GM21723 (cell line): ENCODE measurements at regions not wholly inside any gene's neighbourhood (a gene's known extent, or its start where the extent isn't known, plus 50 kb on each side); places are given as distances from the start of the nearest gene placed in this dataset.
"Not testable (repeated sequence)": the region's sequence is repeated elsewhere in the genome, so short reads cannot be mapped to it uniquely, and the experiment has no call there.

Experiments
- ATAC-seq: cut with Tn5 transposase; IDR thresholded peaks from one replicate; pipeline ENCODE4 v1.9.1; 2021; ENCODE audit warnings: mild to moderate bottlenecking, moderate library complexity; ENCODE audit not compliant: unreplicated experiment

DNA sequence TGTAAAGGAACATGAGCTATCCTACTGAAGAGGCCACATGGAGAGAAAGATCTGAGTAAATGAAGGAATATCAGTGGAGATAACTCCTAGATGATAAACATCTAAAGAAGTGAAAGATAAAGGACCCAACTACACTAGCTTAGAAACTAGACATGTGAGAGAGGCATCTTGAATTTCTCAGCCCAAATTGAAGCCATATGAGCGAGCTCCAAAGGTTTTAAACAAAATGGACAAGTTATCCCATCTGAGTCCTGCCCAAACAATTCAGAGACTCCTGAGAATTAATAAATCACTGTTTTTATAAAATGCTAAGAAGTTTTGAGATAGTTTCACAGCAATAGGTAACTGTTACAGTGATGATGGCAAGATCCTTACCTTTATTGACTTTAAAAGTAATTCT is 438.9 kb downstream of the NAV3 start:
- ATAC-seq, result no peak

DNA sequence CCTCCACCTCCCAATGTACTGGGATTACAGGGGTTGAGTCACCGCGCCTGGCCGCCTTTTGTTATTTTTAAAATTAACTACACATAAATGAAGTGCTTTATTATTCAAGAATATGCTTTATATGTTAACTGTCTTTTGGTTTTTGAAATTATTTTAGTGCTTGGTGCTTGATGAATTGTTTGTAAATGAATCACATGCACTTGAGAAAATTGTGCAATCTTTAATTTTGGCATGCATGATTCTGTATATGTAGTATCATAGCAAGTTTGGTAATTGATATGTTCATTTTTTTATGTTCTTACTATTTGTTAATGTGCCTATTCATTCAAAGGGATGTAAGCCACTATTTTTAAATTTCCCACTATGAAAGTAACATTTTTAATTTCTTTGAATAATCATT is 440.9 kb downstream of the NAV3 start:
- no peak for ATAC-seq

DNA sequence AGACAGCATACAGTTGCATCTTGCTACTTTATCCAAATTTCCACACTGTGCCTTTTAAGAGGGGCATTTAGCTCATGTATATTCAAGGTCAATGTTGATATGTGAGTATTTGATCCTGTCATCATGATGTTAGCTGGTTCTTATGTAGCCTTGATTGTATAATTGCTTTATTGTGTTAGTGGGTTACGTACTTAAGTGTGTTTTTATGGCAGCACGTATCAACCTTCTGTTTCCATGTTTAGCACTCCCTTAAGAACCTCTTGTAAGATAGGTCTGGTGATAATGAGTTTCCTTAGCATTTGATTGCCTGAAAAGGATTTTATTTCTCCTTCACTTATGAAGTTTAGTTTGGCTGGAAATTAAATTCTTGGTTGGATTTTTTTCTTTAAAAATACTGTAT is 445.2 kb downstream of the NAV3 start:
- no peak for ATAC-seq

DNA sequence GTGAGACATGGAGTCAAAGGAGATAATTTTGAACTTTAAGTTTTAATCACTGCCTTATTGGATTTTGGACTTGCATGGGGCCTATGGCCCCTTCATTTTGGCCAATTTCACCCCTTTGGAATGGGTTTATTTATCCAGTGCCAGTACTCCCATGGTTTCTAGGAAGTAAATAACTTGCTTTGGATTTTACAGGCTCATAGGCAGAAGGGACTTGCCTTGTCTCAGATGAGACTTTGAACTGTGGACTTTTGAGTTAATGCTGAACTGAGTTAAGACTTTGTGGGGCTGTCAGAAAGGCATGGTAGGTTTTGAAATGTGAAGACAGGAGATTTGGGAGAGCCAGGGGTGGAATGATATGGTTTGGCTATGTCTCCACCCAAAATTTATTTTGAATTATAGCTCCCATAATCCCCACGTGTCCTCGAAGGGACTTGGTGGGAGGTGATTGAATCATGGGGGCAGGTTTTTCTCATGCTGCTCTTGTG is 448.1 kb downstream of the NAV3 start:
- no peak for ATAC-seq

DNA sequence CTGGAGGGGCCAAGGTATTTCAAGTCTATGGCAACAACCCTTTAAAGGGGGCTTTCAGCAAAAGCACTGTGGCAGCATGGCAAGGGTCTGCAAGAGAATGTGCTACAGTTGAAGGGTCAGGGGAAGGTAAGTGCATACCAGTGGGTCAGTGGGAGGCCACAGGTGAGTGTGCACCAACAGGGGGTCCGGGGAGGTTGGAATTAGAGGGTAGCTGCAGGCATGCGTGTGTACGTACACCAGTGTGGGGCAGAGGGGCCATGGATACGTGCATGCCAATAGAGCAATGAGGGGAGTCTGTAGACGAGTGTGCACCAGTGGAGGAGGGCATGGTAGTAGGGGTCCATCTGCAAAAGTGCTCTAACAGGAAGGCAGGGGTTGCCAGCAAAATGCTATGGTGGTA is 448.9 kb downstream of the NAV3 start:
- no peak for ATAC-seq

DNA sequence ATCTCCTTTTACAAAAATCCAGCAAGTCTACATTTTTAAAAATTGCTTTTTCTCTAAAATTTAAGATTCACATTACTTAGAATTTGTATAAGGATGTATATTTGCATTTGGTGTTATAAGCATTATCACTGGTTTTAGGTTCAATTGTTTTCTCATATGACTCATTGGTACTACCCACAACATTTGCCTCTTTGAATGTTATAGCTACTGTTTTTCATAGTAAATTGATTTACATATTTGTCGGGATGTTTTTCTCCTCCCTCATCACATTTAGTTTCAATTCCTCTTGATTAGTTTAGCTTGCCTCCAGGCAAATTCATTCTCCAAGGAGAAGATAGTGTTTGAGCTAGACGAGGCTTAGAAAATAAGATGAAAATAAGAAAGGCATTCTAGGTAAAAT is 450.4 kb downstream of the NAV3 start:
- ATAC-seq, result not testable (repeated sequence)

DNA sequence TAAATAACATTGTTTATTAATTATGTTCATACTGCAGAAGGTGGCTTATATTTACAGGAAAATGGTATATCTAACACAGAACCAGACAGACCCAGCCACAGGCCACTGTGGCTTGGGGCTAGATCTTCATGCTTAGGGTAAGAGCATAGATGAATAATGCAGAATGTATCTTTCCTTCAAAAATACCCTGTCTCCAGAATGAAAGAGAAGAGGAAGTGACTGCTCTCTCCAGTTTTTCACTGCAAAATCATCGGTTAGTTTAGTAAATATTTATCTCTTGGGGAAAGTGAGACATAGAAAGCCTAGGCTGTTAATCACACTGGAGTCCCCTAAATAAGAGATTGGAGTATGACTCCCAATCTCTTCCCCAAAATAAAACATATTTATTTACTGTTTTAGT is 453.7 kb downstream of the NAV3 start:
- no peak for ATAC-seq

DNA sequence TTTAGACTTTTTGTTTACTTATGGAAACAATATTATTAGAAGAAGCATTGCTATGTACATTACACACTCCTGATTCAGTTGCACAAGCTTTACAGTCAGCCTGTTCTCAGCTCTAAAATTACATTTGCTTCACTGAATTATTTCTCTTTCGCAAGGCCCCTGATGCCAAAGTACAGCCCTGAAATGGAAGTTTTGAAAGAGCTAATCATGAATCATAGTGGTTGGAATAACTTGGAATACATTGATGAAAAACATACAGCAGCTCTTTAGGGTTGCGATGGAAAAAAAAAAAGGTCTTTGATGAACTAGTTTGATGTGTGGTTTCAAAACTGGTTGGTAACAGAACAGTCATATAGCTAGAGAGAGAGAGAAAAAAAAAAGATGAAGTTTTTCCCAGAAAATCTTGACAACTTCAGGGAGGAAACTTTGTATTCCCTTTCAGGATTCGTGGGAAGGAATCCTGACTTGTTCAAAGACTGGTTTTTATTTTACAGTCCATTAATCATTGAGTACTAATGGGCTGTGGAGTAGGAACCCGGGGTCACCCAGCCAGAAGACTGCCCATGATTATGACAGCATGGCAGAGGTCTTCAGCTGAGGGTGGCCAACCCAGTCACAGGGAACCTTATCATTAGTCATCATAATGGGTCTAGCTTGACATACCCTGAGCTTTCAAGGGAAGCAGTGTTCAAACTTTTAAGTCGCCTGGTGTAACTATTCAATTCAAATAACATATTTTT is 460.1 kb downstream of the NAV3 start:
- no peak for ATAC-seq

DNA sequence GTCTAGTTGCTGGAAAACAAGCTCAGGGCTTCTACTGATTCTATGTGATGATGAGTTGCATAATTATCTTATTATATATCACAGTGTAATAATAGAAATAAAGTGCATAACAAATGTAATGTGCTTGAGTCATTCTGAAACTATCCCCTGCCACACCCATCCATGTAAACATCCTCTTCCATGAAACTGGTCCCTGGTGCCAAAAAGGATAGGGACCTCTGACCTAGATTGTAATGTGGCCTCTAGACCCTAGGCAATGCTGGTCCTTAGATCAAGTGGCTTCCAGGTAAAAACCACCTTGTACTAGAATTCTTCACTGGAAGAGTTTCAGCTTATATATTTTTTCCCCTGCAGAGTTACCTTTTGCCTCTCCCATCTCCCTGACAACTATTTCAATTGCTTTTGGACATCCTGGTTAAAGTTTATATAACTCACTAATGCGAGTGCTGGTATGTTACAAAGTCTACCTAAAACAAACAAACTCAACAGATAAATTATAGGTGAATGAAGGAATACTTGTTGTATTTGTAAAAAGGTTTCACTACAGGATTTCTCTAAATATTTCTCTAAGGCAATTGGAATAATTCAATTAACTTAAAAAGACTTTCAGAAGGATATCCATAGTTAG is 462.5 kb downstream of the NAV3 start:
- ATAC-seq, result no peak

DNA sequence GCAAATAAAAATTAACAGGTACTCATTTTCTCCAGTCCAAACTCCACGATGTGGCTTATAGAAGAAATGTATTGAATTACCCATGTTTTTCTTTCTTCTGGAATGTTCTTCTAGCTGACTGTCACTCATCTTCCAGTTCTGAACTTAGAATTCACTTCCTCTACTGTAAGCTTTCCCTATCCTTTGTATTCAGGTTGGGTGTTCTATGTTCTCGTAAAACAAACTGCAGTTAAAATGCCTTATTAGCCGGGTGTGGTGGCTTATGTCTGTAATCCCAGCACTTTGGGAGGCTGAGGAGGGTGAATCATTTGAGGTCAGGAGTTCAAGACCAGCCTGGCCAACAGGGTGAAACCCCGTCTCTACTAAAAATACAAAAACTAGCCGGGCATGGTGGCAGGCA is 470.6 kb downstream of the NAV3 start:
- not testable (repeated sequence) for ATAC-seq

DNA sequence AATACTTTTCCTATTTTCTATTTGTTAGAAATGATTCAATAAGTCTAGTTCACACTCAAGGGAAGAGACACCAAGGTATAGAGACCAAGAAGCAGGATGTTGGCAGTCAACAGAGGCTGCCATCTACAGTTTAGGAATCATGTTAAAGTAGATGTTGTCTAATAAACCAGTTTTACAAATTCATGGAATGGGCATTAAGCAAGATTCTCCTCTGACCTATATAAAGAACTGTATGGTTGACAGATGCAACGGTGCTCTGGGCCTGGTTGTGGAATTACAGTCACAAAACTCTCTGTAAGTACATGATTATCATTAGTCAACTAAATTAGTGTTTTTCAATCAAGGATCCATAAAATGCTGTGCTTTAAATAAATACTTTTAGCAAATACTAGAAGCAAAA is 475.1 kb downstream of the NAV3 start:
- no peak for ATAC-seq

DNA sequence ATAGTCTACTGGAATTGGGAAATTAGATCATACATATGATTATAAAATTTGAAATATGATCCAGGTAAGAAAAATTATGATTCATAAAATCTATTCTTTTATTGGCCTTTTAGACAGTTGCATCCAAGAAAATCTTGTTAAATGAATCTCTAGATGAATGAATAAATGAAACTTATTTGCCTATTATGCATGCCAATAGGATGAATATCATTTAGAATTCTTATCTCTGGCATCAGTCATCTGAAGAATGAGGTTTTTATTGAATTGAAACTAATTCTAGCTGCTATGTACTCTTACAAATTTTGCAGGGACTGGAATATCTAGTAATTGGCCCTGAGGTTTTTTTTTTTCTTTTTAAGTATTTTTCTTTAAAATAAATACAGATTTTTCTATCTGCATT is 475.5 kb downstream of the NAV3 start:
- no peak for ATAC-seq

DNA sequence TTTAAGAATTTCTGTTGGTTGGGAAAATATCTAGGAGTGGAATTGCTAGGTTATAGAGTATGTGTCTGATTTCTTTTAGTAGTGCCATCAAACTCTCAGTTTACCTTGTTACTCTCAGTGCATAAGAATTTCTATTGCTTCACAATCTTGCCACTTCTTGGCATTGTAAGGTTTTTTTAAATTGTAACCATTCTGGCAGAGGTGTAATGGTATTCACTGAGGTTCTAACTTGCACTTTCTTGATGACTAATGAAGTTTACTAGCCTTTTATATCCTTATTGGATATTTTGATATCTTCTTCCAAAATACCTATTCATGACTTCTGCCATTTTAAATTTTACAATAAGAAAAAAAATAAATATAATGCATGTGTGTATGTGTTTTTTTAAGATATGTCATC is 478.0 kb downstream of the NAV3 start:
- ATAC-seq, result no peak

DNA sequence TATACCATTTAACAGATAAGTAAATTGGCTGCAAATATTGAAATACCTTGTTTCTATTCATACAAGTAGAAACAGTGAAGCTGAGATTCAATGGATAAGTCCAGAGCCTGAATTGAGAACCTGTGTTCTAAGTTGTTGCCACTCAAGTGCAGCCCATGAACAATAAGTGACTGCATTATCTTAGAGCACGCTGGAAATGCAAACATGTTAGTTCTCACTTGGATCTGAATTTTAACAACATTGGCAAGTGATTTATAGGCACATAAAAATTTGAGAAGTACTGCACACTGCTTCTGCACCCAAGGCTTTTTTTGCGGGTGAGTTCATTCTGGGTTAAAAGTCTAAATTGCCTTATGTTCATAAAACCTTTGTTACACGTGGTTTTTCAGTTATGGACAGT is 484.3 kb downstream of the NAV3 start:
- no peak for ATAC-seq

DNA sequence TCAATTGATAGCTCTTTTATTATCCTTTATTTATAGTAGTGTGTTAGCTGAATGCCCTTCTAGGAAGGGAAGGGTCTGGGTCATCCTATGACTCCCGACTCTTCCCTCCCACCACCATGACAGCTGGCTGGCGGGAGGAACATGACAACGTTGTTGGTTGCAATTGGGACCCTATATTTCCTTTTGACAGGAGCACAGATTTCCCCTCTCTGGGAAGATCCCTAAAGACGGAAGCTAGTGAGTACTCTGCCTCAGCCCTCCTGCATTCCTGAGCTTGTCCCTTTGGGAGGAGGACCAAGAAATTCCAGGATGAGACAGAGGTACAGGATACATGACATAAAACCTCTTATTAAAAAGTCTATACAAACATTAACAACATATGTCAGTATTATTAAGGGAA is 485.4 kb downstream of the NAV3 start:
- ATAC-seq, result no peak

DNA sequence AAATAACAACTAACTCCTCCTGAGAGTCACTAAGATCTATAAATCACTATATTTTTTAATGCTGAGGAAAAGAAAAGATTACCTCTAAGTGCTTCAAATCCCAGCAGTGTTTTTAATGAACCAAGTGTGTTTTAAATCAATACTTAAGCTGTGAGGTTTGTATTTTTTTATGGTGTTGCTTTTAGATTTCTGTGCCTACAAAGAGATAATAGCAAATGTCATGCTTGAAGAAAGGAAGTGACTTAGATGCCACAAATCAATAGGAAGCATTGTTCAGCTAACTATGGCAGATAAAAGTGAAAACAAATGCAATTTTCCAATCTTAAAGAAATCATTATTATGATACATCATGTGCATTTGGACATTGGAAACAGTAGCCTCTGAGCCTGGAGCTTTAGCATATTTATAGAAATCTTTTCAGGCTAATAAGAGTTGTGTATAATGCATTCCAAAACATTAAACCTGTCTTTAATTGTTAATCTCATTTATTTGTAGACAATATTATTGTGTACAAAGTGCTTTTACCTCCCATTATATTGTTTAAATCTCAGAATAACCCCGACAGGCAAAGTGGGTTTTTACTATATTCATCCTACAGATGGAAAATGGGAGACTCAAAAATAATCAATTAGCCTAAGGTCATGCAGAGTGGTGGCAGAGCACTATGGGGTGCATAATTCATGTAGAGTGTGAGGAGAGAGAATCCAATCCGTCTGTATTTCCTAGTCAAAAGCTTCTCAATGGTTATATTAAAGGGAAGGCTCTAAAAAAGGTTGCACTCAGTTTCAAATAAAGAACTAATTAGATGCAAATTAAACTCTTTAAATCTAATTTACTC is 486.2 kb downstream of the NAV3 start:
- no peak for ATAC-seq

DNA sequence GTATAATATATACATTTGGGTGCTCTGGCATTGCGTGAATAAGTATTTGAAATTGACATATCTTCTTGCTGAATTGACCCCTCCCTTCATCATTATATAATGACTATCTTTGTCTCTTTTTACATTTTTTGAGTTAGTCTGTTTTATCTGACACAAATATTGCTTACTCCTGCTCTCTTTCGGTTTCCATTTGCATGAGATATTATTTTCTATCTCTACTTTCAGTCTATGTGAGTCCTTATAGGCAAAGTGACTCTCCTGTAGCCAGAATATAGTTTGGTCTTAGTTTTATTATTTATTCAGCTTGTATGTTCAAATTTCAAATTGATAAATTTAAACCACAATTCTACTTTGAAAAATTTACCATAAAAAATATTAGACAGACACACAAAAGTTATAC is 491.0 kb downstream of the NAV3 start:
- ATAC-seq, result no peak

DNA sequence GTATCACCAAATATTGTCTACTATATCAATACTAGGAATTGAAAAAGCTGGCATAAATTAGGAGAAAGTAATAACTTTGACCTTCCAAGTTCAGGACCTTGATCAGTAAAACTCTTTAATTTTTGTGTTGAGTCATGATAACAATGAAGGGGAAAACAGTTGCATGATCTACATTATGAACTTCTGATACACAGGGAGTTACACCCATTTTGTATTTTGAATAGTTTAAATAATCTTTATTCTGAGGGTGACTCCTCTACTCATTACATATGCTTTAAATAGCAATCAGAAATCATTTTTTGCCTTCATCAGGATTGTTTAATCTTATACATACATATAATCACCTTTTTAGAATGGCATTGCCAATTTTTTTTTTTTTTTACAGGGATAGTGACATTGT is 492.5 kb downstream of the NAV3 start:
- no peak for ATAC-seq

DNA sequence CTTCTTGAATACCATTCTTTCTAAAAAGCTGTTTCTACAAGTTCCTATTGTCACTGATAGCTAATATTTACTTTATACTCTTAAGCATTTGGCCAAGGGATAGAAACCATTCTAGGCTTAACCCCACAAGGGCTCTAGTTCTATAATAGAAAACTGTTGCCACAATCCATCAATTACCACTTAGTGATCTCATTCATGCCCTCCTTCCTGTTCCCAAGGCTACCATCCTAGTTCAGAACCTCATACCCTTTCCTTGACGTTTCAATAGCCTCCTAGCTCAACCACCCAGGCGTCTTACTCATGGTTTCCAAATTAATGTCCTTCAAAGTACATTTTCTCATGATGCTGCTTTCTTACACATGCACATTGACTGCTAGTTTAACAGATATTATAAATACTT is 493.5 kb downstream of the NAV3 start:
- ATAC-seq, result no peak

DNA sequence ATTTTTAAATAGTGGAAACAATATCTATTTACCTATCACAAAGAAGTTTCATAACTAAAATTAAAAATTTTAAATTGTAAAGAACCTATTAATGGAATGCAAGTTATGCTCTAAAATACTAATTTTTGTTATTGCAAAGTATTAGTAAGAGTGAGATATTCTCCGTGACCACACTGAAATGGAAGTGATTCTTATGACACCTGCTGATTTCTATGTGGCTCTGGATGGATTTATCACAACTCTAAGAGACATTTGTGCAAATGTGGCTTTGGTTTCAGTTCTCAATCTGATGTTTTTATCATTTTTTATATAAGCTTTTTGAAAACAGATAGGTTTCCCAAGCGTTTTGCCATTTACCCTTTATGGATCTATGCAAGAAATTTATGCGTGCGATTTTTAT is 497.8 kb downstream of the NAV3 start:
- no peak for ATAC-seq

DNA sequence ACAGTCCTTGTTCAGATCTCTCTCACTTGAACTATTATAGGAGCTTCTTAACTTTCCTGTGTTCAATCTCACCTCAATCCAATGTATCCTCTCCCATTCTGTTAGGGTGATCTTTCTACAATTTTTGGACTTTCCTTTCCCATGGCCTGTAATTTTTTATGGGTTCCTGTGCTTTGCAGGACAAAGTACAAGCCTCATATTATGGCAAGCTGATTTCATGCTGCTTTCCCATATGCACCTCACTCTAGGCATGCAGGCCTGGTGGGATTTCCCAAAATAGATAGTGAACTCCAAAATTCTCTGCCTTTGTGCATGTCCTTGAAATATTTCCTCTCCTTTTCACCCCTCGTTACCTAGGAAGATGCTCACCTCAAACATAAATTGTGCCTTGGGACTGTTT is 499.4 kb downstream of the NAV3 start:
- no peak for ATAC-seq

DNA sequence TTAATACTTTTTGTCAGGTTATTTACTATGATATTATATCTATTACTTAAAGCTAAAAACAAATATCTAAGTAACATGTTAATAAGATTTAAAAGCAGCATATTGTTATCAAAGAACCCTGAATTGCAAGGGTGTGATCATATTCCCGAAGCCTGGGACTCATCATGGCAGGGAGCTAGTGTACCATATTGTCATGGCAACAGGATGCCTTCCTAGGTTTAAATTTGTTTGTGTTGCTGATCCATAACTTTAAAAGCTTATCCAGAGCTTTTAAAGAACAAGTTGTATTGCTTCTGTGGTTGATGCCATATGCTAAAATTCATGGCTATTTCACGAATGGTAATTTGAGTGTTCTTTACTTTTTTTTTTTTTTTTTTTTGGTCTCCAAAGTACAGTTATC is 500.5 kb downstream of the NAV3 start:
- ATAC-seq, result no peak
